ENCODE measurements at regions not wholly inside any gene's neighbourhood (a gene's known extent, or its start where the extent isn't known, plus 50 kb on each side); places are given as distances from the start of the nearest gene placed in this dataset.

GRCh38 chr6:123747515-123747914, 56.1 kb upstream of the NKAIN2 start:
- intact Hi-C loops (cut with DNase I): no loop called here
- no peaks in the 10 kb centered on the region for H3K36me3 ChIP-seq
- H3K27me3 ChIP-seq: no peaks in the 10 kb centered on the region
- DNase-seq (no peak), ATAC-seq (no peak)
- TF ChIP-seq, protein P1, sequence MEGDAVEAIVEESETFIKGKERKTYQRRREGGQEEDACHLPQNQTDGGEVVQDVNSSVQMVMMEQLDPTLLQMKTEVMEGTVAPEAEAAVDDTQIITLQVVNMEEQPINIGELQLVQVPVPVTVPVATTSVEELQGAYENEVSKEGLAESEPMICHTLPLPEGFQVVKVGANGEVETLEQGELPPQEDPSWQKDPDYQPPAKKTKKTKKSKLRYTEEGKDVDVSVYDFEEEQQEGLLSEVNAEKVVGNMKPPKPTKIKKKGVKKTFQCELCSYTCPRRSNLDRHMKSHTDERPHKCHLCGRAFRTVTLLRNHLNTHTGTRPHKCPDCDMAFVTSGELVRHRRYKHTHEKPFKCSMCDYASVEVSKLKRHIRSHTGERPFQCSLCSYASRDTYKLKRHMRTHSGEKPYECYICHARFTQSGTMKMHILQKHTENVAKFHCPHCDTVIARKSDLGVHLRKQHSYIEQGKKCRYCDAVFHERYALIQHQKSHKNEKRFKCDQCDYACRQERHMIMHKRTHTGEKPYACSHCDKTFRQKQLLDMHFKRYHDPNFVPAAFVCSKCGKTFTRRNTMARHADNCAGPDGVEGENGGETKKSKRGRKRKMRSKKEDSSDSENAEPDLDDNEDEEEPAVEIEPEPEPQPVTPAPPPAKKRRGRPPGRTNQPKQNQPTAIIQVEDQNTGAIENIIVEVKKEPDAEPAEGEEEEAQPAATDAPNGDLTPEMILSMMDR (IDR thresholded peaks at IDR 0.05): no peak
- TF ChIP-seq POLR2A (IDR thresholded peaks at IDR 0.05): no peak
- no peak overlapping the region for H3K27ac ChIP-seq
- H3K4me3 ChIP-seq: no peak overlapping the region
- H3K9me3 ChIP-seq: no peaks in the 10 kb centered on the region
- no peaks in the 10 kb centered on the region for H3K4me1 ChIP-seq

GRCh38 chr6:123745895-123746294, 57.8 kb upstream of the NKAIN2 start:
- intact Hi-C loops (cut with DNase I): no loop called here
- ATAC-seq (no peak), DNase-seq (no peak)
- Histone ChIP-seq H3K36me3 (no peaks in the 10 kb centered on the region), H3K27ac (no peak overlapping the region), H3K9me3 (no peaks in the 10 kb centered on the region), H3K4me1 (no peaks in the 10 kb centered on the region), H3K4me3 (no peak overlapping the region), H3K27me3 (no peaks in the 10 kb centered on the region)
- TF ChIP-seq POLR2A (IDR thresholded peaks at IDR 0.05): no peak
- TF ChIP-seq, protein P1 (IDR thresholded peaks at IDR 0.05): no peak
- WGBS (ENCODE audit: insufficient coverage, low coverage, low lambda C conversion rate, missing lambda C conversion rate): 71% methylated on average over 2 of the region's 2 CpGs

DNA sequence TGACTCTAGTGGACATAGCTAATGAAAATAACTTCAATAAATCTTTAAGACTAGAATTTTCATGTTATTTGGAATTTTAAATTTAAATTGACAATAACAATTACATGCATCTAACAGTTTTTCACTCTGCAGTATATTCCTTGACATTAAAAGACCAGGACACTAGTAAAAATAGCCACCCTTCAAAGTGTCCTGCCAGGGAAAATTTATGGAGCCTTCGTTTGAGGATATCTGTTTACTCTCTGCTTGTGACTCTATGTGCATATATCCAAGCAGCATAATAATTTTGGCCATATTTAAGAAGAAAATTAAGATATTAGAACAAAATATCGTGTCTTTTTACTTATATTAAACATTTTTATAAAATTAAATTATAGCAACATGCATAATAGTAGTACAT, 58.8 kb upstream of the NKAIN2 start:
- TF ChIP-seq, protein P1 (IDR thresholded peaks at IDR 0.05): no peak
- Histone ChIP-seq H3K4me3 (no peak overlapping the region), H3K27me3 (no peaks in the 10 kb centered on the region), H3K9me3 (no peaks in the 10 kb centered on the region), H3K27ac (no peak overlapping the region), H3K4me1 (no peaks in the 10 kb centered on the region), H3K36me3 (no peaks in the 10 kb centered on the region)
- DNase-seq: no peak
- no peak for ATAC-seq
- 23% methylated on average over 2 of the region's 2 CpGs for WGBS (ENCODE audit: insufficient coverage, low coverage, low lambda C conversion rate, missing lambda C conversion rate)
- intact Hi-C loops (cut with DNase I): no loop called here

GRCh38 chr6:123742626-123743025, 61.0 kb upstream of the NKAIN2 start:
- Histone ChIP-seq H3K4me3 (no peak overlapping the region), H3K27me3 (no peaks in the 10 kb centered on the region), H3K4me1 (no peaks in the 10 kb centered on the region), H3K9me3 (no peaks in the 10 kb centered on the region), H3K36me3 (no peaks in the 10 kb centered on the region), H3K27ac (no peak overlapping the region)
- TF ChIP-seq, protein P1 (IDR thresholded peaks at IDR 0.05): no peak
- no peak for TF ChIP-seq POLR2A (IDR thresholded peaks at IDR 0.05)
- ATAC-seq: no peak
- intact Hi-C loops (cut with DNase I): no loop called here
- DNase-seq: no peak

GRCh38 chr6:123733180-123733579, 70.5 kb upstream of the NKAIN2 start:
- DNase-seq (no peak), ATAC-seq (no peak)
- intact Hi-C loops (cut with DNase I): no loop called here

More at GRCh38 chr6:123733180-123733579, 70.5 kb upstream of the NKAIN2 start:
- no peaks in the 10 kb centered on the region for H3K4me1 ChIP-seq
- no peak overlapping the region for H3K27ac ChIP-seq
- H3K27me3 ChIP-seq: no peaks in the 10 kb centered on the region
- no peaks in the 10 kb centered on the region for H3K9me3 ChIP-seq
- no peak overlapping the region for H3K4me3 ChIP-seq
- TF ChIP-seq, protein P1 (IDR thresholded peaks at IDR 0.05): no peak
- no peak for TF ChIP-seq POLR2A (IDR thresholded peaks at IDR 0.05)
- no peaks in the 10 kb centered on the region for H3K36me3 ChIP-seq
